Left renal pelvis (tissue), 4 donors: ENCODE measurements at regions not wholly inside any gene's neighbourhood (a gene's known extent, or its start where the extent isn't known, plus 50 kb on each side); places are given as distances from the start of the nearest gene placed in this dataset.
A peak's percentile ranks its signal among the peaks of the same experiment; 100 is the strongest.
"Not testable (repeated sequence)": the region's sequence is repeated elsewhere in the genome, so short reads cannot be mapped to it uniquely, and the experiment has no call there.

Source experiments
- DNase-seq, 4 donors: peaks; one replicate each; pipeline ENCODE4 v3.0.0-alpha.2; 2013; ENCODE audit warnings: low read depth in 4 of 4, low spot score in 3 of 4

DNA sequence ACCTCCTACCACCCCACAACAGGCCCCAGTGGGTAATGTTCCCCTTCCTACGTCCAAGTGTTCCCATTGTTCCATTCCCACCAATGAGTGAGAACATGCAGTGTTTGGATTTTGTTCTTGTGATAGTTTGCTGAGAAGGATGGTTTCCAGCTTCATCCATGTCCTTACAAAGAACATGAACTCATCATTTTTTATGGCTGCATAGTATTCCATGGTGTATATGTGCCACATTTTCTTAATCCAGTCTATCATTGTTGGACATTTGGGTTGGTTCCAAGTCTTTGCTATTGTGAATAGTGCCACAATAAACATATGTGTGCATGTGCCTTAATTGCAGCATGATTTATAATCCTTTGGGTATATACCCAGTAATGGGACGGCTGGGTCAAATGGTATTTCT lies 81.6 kb downstream of the P2RY10 start:
- not testable (repeated sequence) for DNase-seq

DNA sequence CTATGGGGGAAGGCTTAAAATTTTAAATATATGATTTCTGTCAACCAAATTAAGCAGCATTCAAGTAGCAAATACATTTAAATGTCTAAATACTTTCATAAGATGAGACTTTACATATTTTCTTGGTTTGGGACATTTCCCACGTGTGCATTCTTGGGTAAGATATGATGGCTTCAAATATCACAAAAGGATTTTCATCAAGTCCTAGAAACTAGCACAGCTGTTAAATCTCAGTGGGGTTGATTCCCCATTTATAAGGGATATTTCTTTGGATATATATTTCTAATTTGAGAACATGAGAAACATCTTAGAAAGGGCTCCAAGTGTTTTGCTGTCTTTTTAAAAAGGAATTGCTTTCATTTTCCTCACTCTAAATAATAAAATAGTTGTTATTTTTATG lies 90.2 kb downstream of the P2RY10 start:
- no peak for DNase-seq

DNA sequence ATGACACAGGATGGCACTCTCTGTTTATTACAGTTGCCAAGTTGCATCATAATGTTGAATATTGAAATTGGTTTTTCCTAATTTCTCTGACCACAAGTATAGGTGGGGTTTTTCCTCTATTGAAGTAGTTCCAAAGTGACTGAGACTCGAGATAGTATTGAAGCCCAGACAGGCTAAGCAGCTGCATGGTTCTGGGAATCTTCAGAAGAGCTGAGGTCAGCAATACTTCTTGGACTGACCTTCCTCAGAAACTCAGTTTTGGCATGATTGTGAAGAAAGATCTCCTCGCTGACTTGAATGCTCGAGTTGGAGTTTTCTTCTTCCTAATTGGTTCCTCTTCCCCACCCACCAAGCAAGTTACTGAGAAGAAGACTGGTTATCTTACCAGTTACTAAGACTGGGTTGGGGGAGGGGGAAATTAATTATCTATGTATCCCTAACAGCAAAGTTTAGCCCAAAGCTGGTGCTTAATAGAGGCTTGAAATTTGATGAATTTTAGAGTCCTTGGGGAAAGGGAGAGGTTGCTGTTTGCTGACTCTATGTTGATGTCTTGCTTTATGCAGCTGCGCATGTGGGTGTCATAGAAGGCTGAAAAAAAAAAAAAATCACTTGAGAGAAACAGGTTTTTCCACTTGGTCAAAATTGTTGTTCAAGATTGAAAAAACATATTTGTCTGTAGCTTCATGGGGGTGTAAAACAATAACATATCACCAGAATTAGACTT lies 91.1 kb downstream of the P2RY10 start:
- DNase-seq = no peak

DNA sequence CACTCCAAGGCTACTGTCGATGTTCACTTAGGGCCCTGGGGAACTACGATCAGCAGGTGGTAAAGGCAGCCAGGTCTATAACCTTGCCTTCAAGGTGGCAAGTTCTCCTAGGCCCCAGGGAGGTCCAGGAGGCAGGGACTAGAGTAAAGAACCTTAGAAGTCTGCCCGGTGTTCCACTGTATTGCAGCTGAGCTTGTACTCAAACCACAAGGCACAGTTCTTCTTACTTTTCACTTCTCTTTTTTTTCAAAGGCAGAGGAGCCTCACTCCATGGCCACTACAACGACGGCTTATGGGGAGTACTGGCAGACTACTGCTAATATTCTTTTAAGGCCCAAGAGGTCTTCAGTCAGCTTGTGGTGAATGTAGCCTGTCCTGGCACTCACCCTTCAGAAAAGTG lies 78.8 kb upstream of the GPR174 start:
- no peak for DNase-seq

DNA sequence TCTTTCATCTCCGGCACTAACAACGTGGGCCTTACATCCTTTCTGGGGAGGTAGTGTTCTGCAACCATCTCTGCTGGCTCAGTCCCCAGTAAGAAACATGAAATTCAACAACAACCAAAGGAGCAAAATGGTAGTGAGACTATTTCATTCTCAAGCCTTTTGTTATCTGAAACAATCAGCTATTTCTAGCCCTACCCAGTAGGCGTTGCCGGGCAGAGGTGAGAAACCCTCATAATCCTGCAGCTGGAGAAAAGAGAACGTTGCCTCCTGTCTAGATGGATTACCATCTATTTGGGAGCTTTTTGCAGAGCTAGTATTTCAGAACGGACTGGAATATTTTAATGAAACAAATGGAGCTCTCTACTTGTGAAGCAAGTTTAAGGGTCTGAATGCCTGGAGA lies 66.4 kb upstream of the GPR174 start:
- no peak for DNase-seq

DNA sequence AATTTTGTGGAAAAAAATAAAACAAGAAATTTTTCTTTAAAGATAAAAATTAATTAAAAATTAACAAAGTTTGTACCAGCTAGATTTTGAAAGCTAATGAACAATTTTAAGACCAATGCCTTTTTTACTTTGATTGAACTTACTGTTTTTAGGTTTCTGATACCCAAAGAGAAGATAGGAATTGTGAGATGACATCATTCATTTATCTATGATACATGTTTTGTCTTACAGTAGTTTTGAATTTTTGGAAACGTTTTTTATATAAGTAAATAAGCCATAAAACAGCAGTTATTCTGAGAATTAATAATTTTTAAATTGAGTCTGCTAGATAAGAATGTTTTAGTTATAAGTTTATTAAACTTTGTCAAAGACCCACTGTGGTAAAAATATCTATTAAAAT lies 65.0 kb upstream of the GPR174 start:
- DNase-seq = no peak

DNA sequence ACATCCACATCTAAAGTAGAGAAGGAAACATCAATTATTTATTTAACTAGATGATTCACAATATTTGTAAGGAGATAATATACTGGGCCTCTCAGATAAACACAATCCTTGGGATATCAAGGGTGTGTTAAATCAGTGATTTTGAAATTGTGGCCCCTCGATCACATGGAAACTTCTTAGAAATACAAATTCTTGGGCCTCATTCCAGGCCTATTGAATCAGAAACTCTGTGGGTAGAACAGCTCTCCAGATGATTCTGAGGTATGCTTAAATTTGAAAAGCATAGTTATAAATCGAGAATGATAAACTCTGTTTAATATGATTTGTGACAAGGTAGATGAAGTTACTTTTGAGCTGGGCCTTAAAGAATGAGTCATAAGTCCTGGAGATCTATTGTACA lies 64.3 kb upstream of the GPR174 start:
- no peak for DNase-seq

DNA sequence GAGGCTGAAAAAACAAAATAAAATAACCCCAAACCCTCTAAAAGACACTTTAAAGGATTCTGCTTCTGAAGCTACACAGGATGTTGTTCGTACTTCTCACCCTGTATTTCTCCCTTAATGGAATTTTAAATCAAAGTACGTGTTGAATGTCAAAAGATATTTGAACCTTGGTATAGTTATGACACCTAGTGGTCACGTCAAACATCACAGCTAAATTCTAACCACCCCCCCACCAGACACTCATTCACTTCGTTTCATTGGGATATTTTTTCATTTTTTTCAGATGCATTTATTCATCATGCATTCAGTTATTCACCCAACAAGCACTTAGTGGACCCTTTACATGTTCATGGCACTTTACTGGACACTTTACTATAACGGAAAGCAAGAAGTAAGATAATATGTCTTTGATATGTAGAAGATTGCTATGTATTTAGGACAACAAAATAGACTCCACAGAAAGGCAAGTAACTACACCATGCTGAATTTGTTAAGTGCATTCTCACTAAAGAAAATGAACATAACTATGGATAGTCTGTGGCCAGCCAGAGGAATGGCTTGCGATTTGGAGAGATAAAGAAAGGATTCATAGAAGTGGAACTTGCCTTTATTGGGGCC lies 62.5 kb upstream of the GPR174 start:
- DNase-seq = peak in 3 of 4 donors; percentile 3 to 12 (median 6)

DNA sequence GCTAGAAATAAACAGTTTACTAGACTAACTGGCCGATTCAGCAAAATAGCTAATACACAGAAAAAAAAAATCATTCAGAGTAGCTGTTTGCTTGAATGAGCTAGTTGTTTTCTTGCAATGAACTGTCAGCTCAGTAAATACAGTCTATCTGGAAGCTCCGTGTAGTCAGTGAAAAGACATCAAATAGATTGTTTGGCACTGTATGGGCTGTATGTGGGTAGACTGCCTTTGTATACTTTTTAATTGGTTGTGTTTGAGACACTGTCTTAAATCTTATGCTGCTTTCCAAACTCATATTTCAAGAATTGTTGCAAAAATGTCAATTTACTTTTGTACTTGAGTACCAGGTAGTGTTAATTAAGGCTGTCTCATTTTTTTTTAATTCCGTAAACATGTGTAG lies 61.6 kb upstream of the GPR174 start:
- no peak for DNase-seq

DNA sequence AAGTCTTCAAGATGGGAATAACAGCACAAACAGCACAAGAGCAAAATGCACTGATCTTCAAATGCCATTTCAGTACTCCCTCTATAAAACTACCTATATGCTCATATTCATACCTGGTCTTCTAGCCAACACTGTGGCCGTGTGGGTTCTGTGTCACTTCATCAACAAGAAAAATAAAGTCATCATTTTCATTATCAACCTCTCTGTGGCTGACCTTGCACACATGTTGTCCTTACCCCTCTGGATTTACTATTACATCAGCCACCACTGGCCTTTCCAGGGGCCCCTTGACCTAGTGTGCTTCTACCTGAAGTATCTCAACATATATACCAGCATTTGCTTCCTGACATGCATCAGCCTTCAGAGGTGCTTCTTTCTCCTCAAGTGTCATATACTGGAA lies 59.6 kb upstream of the GPR174 start:
- no peak for DNase-seq

DNA sequence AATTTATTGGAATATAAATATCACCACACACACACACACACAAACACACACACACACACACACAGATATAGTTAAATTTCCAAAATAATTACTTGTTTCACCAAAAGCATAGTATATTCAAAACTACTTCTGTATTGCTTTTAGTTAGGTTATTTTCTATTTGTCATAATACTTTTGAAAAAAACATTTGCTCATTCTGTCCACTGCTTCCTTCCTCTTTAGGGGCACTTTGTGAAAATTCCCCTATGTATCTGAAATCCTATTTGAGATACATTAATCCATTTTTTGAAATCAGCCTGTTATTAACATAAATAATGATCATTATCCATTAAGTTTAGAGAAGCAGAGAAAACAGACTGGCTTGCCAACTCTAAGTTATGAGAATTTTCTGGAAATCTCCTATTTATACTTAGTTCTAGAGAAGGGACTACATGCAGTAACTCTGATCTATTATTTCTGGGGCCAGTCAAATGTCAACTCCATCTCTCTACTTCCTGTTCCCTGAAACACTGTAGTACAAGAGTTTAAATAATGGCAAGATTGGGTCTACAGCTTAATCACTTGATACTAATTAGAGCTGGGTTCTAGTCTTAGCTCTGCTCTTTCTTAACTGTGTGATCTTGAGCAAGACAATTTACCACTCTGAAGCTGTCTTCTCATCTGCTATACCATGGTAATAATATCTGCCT lies 54.4 kb upstream of the GPR174 start:
- DNase-seq = no peak

DNA sequence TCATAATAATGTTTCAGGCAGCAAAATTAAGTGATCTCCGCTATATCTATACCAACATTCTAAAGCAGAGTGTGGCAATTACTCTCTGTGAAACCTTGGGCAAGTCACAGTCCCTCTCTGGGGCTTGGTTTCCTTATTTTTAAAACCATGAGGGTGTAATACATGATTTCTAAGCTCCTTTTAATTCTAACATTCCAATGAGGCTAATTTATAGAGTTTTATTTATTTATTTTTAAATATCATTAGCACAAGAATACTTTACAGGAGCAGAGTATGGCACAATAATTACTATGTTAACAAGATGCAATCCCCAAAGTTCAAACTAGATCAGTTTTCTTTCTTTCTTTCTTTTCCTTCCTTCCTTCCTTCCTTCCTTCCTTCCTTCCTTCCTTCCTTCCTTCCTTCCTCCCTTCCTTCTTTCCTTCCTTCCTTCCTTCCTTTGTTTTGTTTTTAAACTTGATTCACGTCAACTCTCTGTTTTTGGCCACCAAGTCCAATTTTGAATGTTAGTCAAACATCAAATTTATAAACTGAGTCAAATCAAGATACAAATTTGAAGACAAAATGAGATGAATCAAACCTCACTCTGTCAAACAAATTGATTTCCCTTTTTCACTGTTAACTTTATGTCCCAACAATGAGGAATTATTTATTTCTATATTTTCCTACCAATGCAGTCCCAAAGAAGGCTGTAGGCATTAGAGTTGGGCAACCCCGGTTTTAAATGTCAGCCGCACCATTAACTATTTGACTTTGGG lies 50.2 kb upstream of the GPR174 start:
- DNase-seq = no peak
